ENCODE measurements at regions not wholly inside any gene's neighbourhood (a gene's known extent, or its start where the extent isn't known, plus 50 kb on each side); places are given as distances from the start of the nearest gene placed in this dataset.

DNA sequence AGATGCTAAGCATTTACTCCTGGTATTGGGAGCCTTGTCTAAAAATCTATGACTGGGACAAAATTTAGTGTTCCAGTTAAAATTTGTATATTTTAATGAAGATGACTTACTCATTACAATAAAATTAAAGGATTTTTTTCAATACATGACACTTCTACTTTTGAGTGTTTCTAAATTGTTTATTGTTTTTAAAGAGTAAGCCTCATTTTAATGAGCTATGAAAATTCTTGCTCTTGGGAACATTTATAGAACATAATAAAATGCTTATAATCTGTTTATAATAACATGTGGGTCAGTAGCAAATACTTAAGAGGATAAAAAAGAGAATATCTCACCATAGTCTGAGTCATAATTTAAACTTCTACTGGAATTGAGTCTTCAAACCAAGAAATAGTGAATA, 149.5 kb downstream of the PLCE1 start:
- TF ChIP-seq ZBTB8A (tag by site-specific recombination; IDR thresholded peaks at IDR 0.05) (no peak), ZNF549 (tag by site-specific recombination; IDR thresholded peaks at IDR 0.05) (no peak)
- TF ChIP-seq, protein P1, sequence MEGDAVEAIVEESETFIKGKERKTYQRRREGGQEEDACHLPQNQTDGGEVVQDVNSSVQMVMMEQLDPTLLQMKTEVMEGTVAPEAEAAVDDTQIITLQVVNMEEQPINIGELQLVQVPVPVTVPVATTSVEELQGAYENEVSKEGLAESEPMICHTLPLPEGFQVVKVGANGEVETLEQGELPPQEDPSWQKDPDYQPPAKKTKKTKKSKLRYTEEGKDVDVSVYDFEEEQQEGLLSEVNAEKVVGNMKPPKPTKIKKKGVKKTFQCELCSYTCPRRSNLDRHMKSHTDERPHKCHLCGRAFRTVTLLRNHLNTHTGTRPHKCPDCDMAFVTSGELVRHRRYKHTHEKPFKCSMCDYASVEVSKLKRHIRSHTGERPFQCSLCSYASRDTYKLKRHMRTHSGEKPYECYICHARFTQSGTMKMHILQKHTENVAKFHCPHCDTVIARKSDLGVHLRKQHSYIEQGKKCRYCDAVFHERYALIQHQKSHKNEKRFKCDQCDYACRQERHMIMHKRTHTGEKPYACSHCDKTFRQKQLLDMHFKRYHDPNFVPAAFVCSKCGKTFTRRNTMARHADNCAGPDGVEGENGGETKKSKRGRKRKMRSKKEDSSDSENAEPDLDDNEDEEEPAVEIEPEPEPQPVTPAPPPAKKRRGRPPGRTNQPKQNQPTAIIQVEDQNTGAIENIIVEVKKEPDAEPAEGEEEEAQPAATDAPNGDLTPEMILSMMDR (tag by site-specific recombination; IDR thresholded peaks at IDR 0.05), result no peak

Measured in HEK293 (cell line).